Neuronal stem cell (in vitro differentiated cells): ENCODE measurements at regions not wholly inside any gene's neighbourhood (a gene's known extent, or its start where the extent isn't known, plus 50 kb on each side); places are given as distances from the start of the nearest gene placed in this dataset.

Source experiments
- DNase-seq: peaks from one replicate; pipeline ENCODE4 v3.0.0-alpha.2; 2013; ENCODE audit warnings: low spot score
- H2AFZ ChIP-seq: one replicate; pipeline ENCODE4 v1.6.1; 2013; ENCODE audit warnings: mild to moderate bottlenecking, low read length, inconsistent platforms
- H2AK5ac ChIP-seq: 2 replicates; pipeline ENCODE4 v1.6.1; 2013; ENCODE audit warnings: low read depth, mild to moderate bottlenecking, inconsistent platforms, low read length, moderate library complexity, mixed read lengths
- H2BK120ac ChIP-seq: 2 replicates; pipeline ENCODE4 v1.6.1; 2013; ENCODE audit warnings: low read depth, mild to moderate bottlenecking, inconsistent platforms, low read length, moderate library complexity, mixed read lengths
- H2BK12ac ChIP-seq: one replicate; pipeline ENCODE4 v1.6.1; 2013; ENCODE audit warnings: low read length, inconsistent platforms
- H2BK15ac ChIP-seq: 2 replicates; pipeline ENCODE4 v1.6.1; 2013; ENCODE audit warnings: mild to moderate bottlenecking, low read length, inconsistent platforms, mixed read lengths
- H2BK5ac ChIP-seq: one replicate; pipeline ENCODE4 v1.6.1; 2013; ENCODE audit warnings: inconsistent platforms, mild to moderate bottlenecking, low read length, moderate library complexity
- H3K14ac ChIP-seq: one replicate; pipeline ENCODE4 v1.6.1; 2013; ENCODE audit warnings: low read length, inconsistent platforms
- H3K18ac ChIP-seq: 2 replicates; pipeline ENCODE4 v1.6.1; 2013; ENCODE audit warnings: low read length, inconsistent platforms
- H3K23ac ChIP-seq: 2 replicates; pipeline ENCODE4 v1.6.1; 2013; ENCODE audit warnings: low read depth, mild to moderate bottlenecking, mixed read lengths, low read length, inconsistent platforms; ENCODE audit not compliant: poor library complexity
- H3K27ac ChIP-seq: replicated peaks from 3 replicates; pipeline ENCODE4 v1.5.1; 2013; ENCODE audit warnings: low read length, inconsistent platforms
- H3K27me3 ChIP-seq, 3 experiments: 2 replicates each; pipeline ENCODE4 v1.6.1; 2013; ENCODE audit warnings: low read length in 3 of 3, mild to moderate bottlenecking in 2 of 3, inconsistent platforms in 1 of 3, low read depth in 1 of 3, mixed read lengths in 1 of 3, moderate library complexity in 1 of 3; ENCODE audit not compliant: control insufficient read depth in 3 of 3, insufficient read depth in 3 of 3
- H3K36me3 ChIP-seq, 2 donors: replicated peaks in 1 of 2; 2 replicates each; pipeline ENCODE4 v1.6.1; 2013; ENCODE audit warnings: low read length in 2 of 2; ENCODE audit not compliant: control insufficient read depth in 2 of 2, insufficient read depth in 2 of 2
- H3K4ac ChIP-seq: 2 replicates; pipeline ENCODE4 v1.6.1; 2013; ENCODE audit warnings: inconsistent platforms, mild to moderate bottlenecking, low read length, moderate library complexity
- H3K4me1 ChIP-seq, 2 donors: 1 replicate in 1 of 2; 2 replicates in 1 of 2; pipeline ENCODE4 v1.6.1; 2013; ENCODE audit warnings: low read length in 2 of 2, low read depth in 1 of 2; ENCODE audit not compliant: control insufficient read depth in 2 of 2, insufficient read depth in 1 of 2
- H3K4me2 ChIP-seq: one replicate; pipeline ENCODE4 v1.6.1; 2013; ENCODE audit warnings: mild to moderate bottlenecking, low read length, inconsistent platforms; ENCODE audit not compliant: insufficient read depth, poor library complexity, severe bottlenecking
- H3K4me3 ChIP-seq, 2 donors: 2 replicates each; pipeline ENCODE4 v1.5.1; 2013; ENCODE audit warnings: low read length in 2 of 2, mild to moderate bottlenecking in 2 of 2, inconsistent platforms in 1 of 2, moderate library complexity in 1 of 2
- H3K79me1 ChIP-seq: one replicate; pipeline ENCODE4 v1.6.1; 2013; ENCODE audit warnings: low read depth, mild to moderate bottlenecking, inconsistent platforms, low read length, moderate library complexity
- H3K9ac ChIP-seq: one replicate; pipeline ENCODE4 v1.6.1; 2013; ENCODE audit warnings: mild to moderate bottlenecking, low read depth, low read length, inconsistent platforms; ENCODE audit not compliant: poor library complexity
- H3K9me3 ChIP-seq, 2 donors: replicated peaks in 1 of 2; 2 replicates each; pipeline versions ENCODE3 to v1.6.1; 2013; ENCODE audit warnings: low read length in 2 of 2, mild to moderate bottlenecking in 2 of 2, inconsistent platforms in 1 of 2, low read depth in 1 of 2, mixed read lengths in 1 of 2, moderate library complexity in 1 of 2; ENCODE audit not compliant: control insufficient read depth in 2 of 2, insufficient read depth in 1 of 2
- H4K8ac ChIP-seq: one replicate; pipeline ENCODE4 v1.6.1; 2013; ENCODE audit warnings: low read depth, mild to moderate bottlenecking, inconsistent platforms, low read length, moderate library complexity
- H4K91ac ChIP-seq: one replicate; pipeline ENCODE4 v1.6.1; 2013; ENCODE audit warnings: low read length, low read depth, mild to moderate bottlenecking, inconsistent platforms; ENCODE audit not compliant: poor library complexity
- WGBS, 2 donors: extraction: QIAGEN DNeasy Blood & Tissue Kit; methylation state at CpG; one replicate each; pipeline ENCODE4 v1.1.7; 2013; ENCODE audit warnings: missing lambda C conversion rate in 2 of 2, mixed read lengths in 1 of 2; ENCODE audit not compliant: insufficient read length in 2 of 2, insufficient replicate concordance in 1 of 2; ENCODE audit errors: extremely low coverage in 2 of 2; 5-methylcytosine and 5-hydroxymethylcytosine counted together

- no peak for DNase-seq
- no peak overlapping the region for H4K91ac ChIP-seq
- no peak overlapping the region for H2AK5ac ChIP-seq
Measured at GRCh38 chr19:22528956-22529355, 105.2 kb upstream of the ZNF492 start.

GRCh38 chr19:22527554-22527953, 105.4 kb upstream of the ZNF98 start:
- H2BK15ac ChIP-seq, result no peak overlapping the region
- no peak overlapping the region for H3K4me3 ChIP-seq
- no peak overlapping the region for H2BK12ac ChIP-seq
- no peak overlapping the region for H2AFZ ChIP-seq
- H2BK120ac ChIP-seq, result no peak overlapping the region
- no peak for DNase-seq
- no peak overlapping the region for H3K27ac ChIP-seq
- WGBS, 2 donors, result no CpG with 5 or more reads among the region's 12 CpGs
- no peaks in the 10 kb centered on the region for H3K36me3 ChIP-seq
- no peaks in the 10 kb centered on the region for H3K4me1 ChIP-seq
- no peak overlapping the region for H4K91ac ChIP-seq
- peaks cover 0 to 30% of the 10 kb centered on the region in 2 donors for H3K9me3 ChIP-seq
- H2BK5ac ChIP-seq, result no peak overlapping the region
- no peaks in the 10 kb centered on the region for H3K79me1 ChIP-seq
- no peak overlapping the region for H2AK5ac ChIP-seq
- no peak overlapping the region for H3K18ac ChIP-seq
- H3K14ac ChIP-seq, result no peak overlapping the region
- H3K23ac ChIP-seq, result no peak overlapping the region
- H3K27me3 ChIP-seq, result no peaks in the 10 kb centered on the region
- H3K9ac ChIP-seq, result no peak overlapping the region
- H3K4ac ChIP-seq, result no peak overlapping the region
- H3K4me2 ChIP-seq, result no peak overlapping the region
- no peak overlapping the region for H4K8ac ChIP-seq

More at GRCh38 chr19:22528956-22529355, 105.2 kb upstream of the ZNF492 start:
- H3K4ac ChIP-seq, result no peak overlapping the region
- H3K4me1 ChIP-seq, result no peaks in the 10 kb centered on the region
- H2BK12ac ChIP-seq, result no peak overlapping the region
- H3K9me3 ChIP-seq, result peaks cover 0 to 28% of the 10 kb centered on the region in 2 donors
- no peak overlapping the region for H3K4me3 ChIP-seq
- no peak overlapping the region for H2BK5ac ChIP-seq
- H4K8ac ChIP-seq, result no peak overlapping the region
- H2BK120ac ChIP-seq, result no peak overlapping the region
- no peak overlapping the region for H3K18ac ChIP-seq
- no peak overlapping the region for H3K27ac ChIP-seq
- H3K14ac ChIP-seq, result no peak overlapping the region
- no CpG with 5 or more reads among the region's 8 CpGs for WGBS, 2 donors
- H3K27me3 ChIP-seq, result no peaks in the 10 kb centered on the region
- no peak overlapping the region for H3K9ac ChIP-seq
- H3K36me3 ChIP-seq, result no peaks in the 10 kb centered on the region
- no peak overlapping the region for H2BK15ac ChIP-seq
- no peak overlapping the region for H2AFZ ChIP-seq
- no peak overlapping the region for H3K4me2 ChIP-seq
- no peak overlapping the region for H3K23ac ChIP-seq
- H3K79me1 ChIP-seq, result no peaks in the 10 kb centered on the region

- no peak overlapping the region for H3K4me3 ChIP-seq
- no peaks in the 10 kb centered on the region for H3K27me3 ChIP-seq
- H2AFZ ChIP-seq, result no peak overlapping the region
- no peak overlapping the region for H3K23ac ChIP-seq
- H2BK15ac ChIP-seq, result no peak overlapping the region
- no peak for DNase-seq
- H2BK12ac ChIP-seq, result no peak overlapping the region
- peaks cover 0 to 24% of the 10 kb centered on the region in 2 donors for H3K9me3 ChIP-seq
- WGBS, 2 donors, result no CpG with 5 or more reads among the region's 11 CpGs
- H3K18ac ChIP-seq, result no peak overlapping the region
- no peak overlapping the region for H3K27ac ChIP-seq
- no peak overlapping the region for H2BK120ac ChIP-seq
- H2BK5ac ChIP-seq, result no peak overlapping the region
- H4K91ac ChIP-seq, result no peak overlapping the region
- H3K4ac ChIP-seq, result no peak overlapping the region
- no peak overlapping the region for H4K8ac ChIP-seq
- no peaks in the 10 kb centered on the region for H3K4me1 ChIP-seq
- H3K4me2 ChIP-seq, result no peak overlapping the region
- H2AK5ac ChIP-seq, result no peak overlapping the region
- H3K14ac ChIP-seq, result no peak overlapping the region
- H3K36me3 ChIP-seq, result no peaks in the 10 kb centered on the region
- no peaks in the 10 kb centered on the region for H3K79me1 ChIP-seq
- H3K9ac ChIP-seq, result no peak overlapping the region
Measured at GRCh38 chr19:22526661-22527272, 104.6 kb upstream of the ZNF98 start.

GRCh38 chr19:22523940-22524339, 101.8 kb upstream of the ZNF98 start:
- H3K4me3 ChIP-seq, result no peak overlapping the region
- H3K4me1 ChIP-seq, result no peaks in the 10 kb centered on the region
- no peak overlapping the region for H3K23ac ChIP-seq
- DNase-seq, result no peak
- no peak overlapping the region for H2AK5ac ChIP-seq
- H3K9ac ChIP-seq, result no peak overlapping the region
- H3K27ac ChIP-seq, result no peak overlapping the region
- WGBS, 2 donors, result no CpG with 5 or more reads among the region's 4 CpGs
- no peaks in the 10 kb centered on the region for H3K36me3 ChIP-seq
- H4K91ac ChIP-seq, result no peak overlapping the region
- H3K27me3 ChIP-seq, result no peaks in the 10 kb centered on the region
- no peaks in the 10 kb centered on the region for H3K79me1 ChIP-seq
- no peak overlapping the region for H3K4me2 ChIP-seq
- H2AFZ ChIP-seq, result no peak overlapping the region
- H2BK5ac ChIP-seq, result no peak overlapping the region
- peaks cover 0 to 27% of the 10 kb centered on the region in 2 donors for H3K9me3 ChIP-seq
- H2BK15ac ChIP-seq, result no peak overlapping the region
- H2BK12ac ChIP-seq, result no peak overlapping the region
- no peak overlapping the region for H3K4ac ChIP-seq
- H3K14ac ChIP-seq, result no peak overlapping the region
- no peak overlapping the region for H3K18ac ChIP-seq
- H4K8ac ChIP-seq, result no peak overlapping the region
- no peak overlapping the region for H2BK120ac ChIP-seq
